K562 (cell line): ENCODE measurements at regions not wholly inside any gene's neighbourhood (a gene's known extent, or its start where the extent isn't known, plus 50 kb on each side); places are given as distances from the start of the nearest gene placed in this dataset.

ENCODE experiments used
- ATAC-seq: fragments of 200-7000 bp; cut with Tn5 transposase; 3 replicates; pipeline ENCODE4 v1.9.1; 2020; ENCODE audit warnings: moderate library complexity
- BruUV-seq: library from RNA; stranded (reverse); fragments of 400-500 nt; replicated peaks from 2 replicates; lab custom pipeline; 2021; lab: Mats Ljungman, UMichigan
- CTCF ChIA-PET: fragments of 300-600 bp; formaldehyde crosslinking; extraction: SDS; loops from one replicate; lab custom pipeline; 2021; ENCODE audit warnings: low intra/inter-chr PET ratio; lab: Yijun Ruan, JAX
- POLR2A ChIA-PET: fragments of 300-600, 350-650 bp; sonication (Branson Sonifier 250); formaldehyde crosslinking; extraction: SDS; loops from one replicate; lab custom pipeline; 2021; ENCODE audit warnings: antibody characterized with exemption, inconsistent platforms; lab: Yijun Ruan, JAX
- DNase-seq, 4 experiments: peaks; one replicate each; pipeline versions ENCODE4 v3.0.0 to v3.0.0-alpha.2; 2011 to 2018; ENCODE audit warnings: low spot score in 3 of 4, mixed read lengths in 3 of 4; ENCODE audit errors: extremely low read depth in 1 of 4
- FAIRE-seq: peaks from 2 replicates; lab custom pipeline; 2011; peaks lifted over from hg19 to GRCh38; lab: Jason Lieb, UNC
- H2AFZ ChIP-seq: 2 replicates; pipeline ENCODE4 v1.6.0; 2011; ENCODE audit warnings: low read depth, low read length, control low read depth, inconsistent platforms
- H3K27ac ChIP-seq: fragments of 200-600 bp; 3 replicates; pipeline ENCODE4 v1.8.0; 2011; ENCODE audit warnings: low read depth, mild to moderate bottlenecking, control low read depth, inconsistent platforms, low read length, moderate library complexity, mixed read lengths; ENCODE audit errors: extremely low read depth
- H3K27me3 ChIP-seq, 2 experiments: fragments of 300-600 bp in 1 of 2; 2 replicates in 1 of 2; 3 replicates in 1 of 2; pipeline versions ENCODE4 v1.6.0 to v1.8.0; 2011; ENCODE audit warnings: inconsistent platforms in 2 of 2, low read length in 2 of 2, mild to moderate bottlenecking in 1 of 2, mixed read lengths in 1 of 2, moderate library complexity in 1 of 2; ENCODE audit not compliant: control insufficient read depth in 2 of 2, insufficient read depth in 2 of 2
- H3K36me3 ChIP-seq: fragments of 300-600 bp; 3 replicates; pipeline ENCODE4 v1.8.0; 2011; ENCODE audit warnings: mild to moderate bottlenecking, low read length, inconsistent platforms; ENCODE audit not compliant: control insufficient read depth, insufficient read depth
- H3K4me1 ChIP-seq, 2 experiments: fragments of 200-600 bp in 1 of 2; replicated peaks in 1 of 2; 2 replicates in 1 of 2; 3 replicates in 1 of 2; pipeline versions ENCODE4 v1.5.1 to v1.8.0; 2011; ENCODE audit warnings: inconsistent platforms in 2 of 2, low read length in 2 of 2, mild to moderate bottlenecking in 1 of 2, mixed read lengths in 1 of 2, moderate library complexity in 1 of 2; ENCODE audit not compliant: control insufficient read depth in 2 of 2, insufficient read depth in 2 of 2
- H3K4me2 ChIP-seq: 2 replicates; pipeline ENCODE4 v1.6.1; 2011; ENCODE audit warnings: low read length, control low read depth, inconsistent platforms, mixed read lengths; ENCODE audit not compliant: insufficient read depth
- H3K4me3 ChIP-seq: fragments of 200-600 bp; sonication (generic), shearing (Covaris generic); 2 replicates; pipeline ENCODE4 v1.5.1; 2016; ENCODE audit warnings: control low read depth, inconsistent platforms
- H3K79me2 ChIP-seq: fragments of 200-600 bp; 3 replicates; pipeline ENCODE4 v1.8.0; 2011; ENCODE audit warnings: low read length, inconsistent platforms; ENCODE audit not compliant: control insufficient read depth, insufficient read depth
- H3K9ac ChIP-seq, 2 experiments: 2 replicates each; pipeline versions ENCODE4 v1.6.0 to v1.6.1; 2011; ENCODE audit warnings: low read depth in 2 of 2, low read length in 2 of 2, control low read depth in 1 of 2, inconsistent platforms in 1 of 2, mild to moderate bottlenecking in 1 of 2, mixed read lengths in 1 of 2; ENCODE audit not compliant: insufficient read depth in 1 of 2
- H3K9me1 ChIP-seq: one replicate; pipeline ENCODE4 v1.6.0; 2011; ENCODE audit warnings: inconsistent platforms, mild to moderate bottlenecking, low read length, moderate library complexity; ENCODE audit not compliant: control insufficient read depth, insufficient read depth
- H3K9me3 ChIP-seq: replicated peaks from 2 replicates; pipeline ENCODE4 v1.5.1; 2011; ENCODE audit warnings: low read depth, low read length, inconsistent platforms; ENCODE audit not compliant: control insufficient read depth, insufficient read depth
- H4K20me1 ChIP-seq: replicated peaks from 2 replicates; pipeline ENCODE4 v1.6.1; 2011; ENCODE audit warnings: low read length, inconsistent platforms, mixed read lengths; ENCODE audit not compliant: control insufficient read depth, insufficient read depth
- ERF ChIP-seq: fragments of 450-650 bp; formaldehyde crosslinking; IDR thresholded peaks from 2 replicates; pipeline ENCODE4 v1.4.0; 2020; ENCODE audit warnings: mild to moderate bottlenecking, mixed read lengths
- EZH2 ChIP-seq: IDR thresholded peaks from 2 replicates; pipeline ENCODE4 v1.6.1; 2012; ENCODE audit warnings: low read depth, mild to moderate bottlenecking, inconsistent platforms, low read length, borderline replicate concordance
- in situ Hi-C: fragments of 300-500 bp; cut with MboI; formaldehyde crosslinking; loops from 4 replicates; pipeline ENCODE4 v1.15.0; 2018; ENCODE audit warnings: inconsistent platforms, mixed read lengths
- intact Hi-C: fragments of 100-400 bp; cut with micrococcal nuclease; formaldehyde crosslinking; loops from 2 replicates; pipeline ENCODE4 v1.14.2; 2022
- TF ChIP-seq, protein P1 (sequence below): fragments of 450-650 bp; IDR thresholded peaks from 2 replicates; pipeline ENCODE4 v1.6.1; 2016; ENCODE audit warnings: low read depth
- TF ChIP-seq, protein P2 (sequence below): fragments of 450-650 bp; IDR thresholded peaks from one replicate; pipeline ENCODE4 v1.6.1; 2018; ENCODE audit warnings: mild to moderate bottlenecking, moderate library complexity; ENCODE audit not compliant: partially characterized antibody
- TF ChIP-seq, protein P3 (sequence below), 3 experiments: fragments of 200-800 bp in 1 of 3; fragments of 250-450 bp in 1 of 3; fragments of 450-650 bp in 1 of 3; sonication (Bioruptor Pico) in 1 of 3; sonication (Bioruptor generic) in 1 of 3; formaldehyde crosslinking in 1 of 3; IDR thresholded peaks; 2 replicates each; pipeline versions ENCODE4 v1.6.1 to v1.8.0; 2016 to 2022; ENCODE audit warnings: mild to moderate bottlenecking in 2 of 3, missing genetic modification characterization in 2 of 3, missing compliant biosample characterization in 1 of 3, moderate library complexity in 1 of 3

DNA sequence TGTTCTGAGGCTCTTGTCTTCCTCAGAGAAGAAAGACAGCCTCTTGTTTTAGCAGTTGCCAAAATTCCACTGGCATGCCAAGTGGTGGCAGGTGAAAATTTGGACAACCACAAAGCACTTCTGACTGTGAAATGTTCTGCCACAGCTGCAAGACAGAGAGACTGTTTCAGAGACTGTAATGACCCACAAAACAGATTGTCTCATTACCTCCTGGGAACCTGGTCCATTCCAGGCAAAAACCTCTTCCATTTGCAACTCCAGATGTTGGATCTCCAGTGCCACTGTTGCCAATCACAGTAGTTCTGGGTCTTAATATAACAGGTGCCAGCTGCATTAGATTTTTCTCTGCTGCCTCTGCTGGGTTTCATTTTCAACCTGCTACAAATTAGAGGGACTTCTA is 911.5 kb downstream of the UQCRFS1 start:
- no peak overlapping the region for H2AFZ ChIP-seq
- H3K4me2 ChIP-seq: no peak overlapping the region
- in situ Hi-C loops: no loop called here
- H3K9ac ChIP-seq: no peak overlapping the region
- no peaks in the 10 kb centered on the region for H3K4me1 ChIP-seq
- intact Hi-C loops: no loop called here
- CTCF ChIA-PET: no interaction called here
- no peaks in the 10 kb centered on the region; a peak in 1 of 5 replicates for H3K27me3 ChIP-seq
- FAIRE-seq (no peak), ATAC-seq (no peak), DNase-seq (no peak)
- H3K9me3 ChIP-seq: no peaks in the 10 kb centered on the region
- H3K36me3 ChIP-seq: no peaks in the 10 kb centered on the region
- H3K27ac ChIP-seq: no peak overlapping the region
- no peaks in the 10 kb centered on the region for H4K20me1 ChIP-seq
- H3K79me2 ChIP-seq: no peaks in the 10 kb centered on the region
- H3K4me3 ChIP-seq: no peak overlapping the region
- H3K9me1 ChIP-seq: no peaks in the 10 kb centered on the region
- POLR2A ChIA-PET: no interaction called here
- no TSS peak for BruUV-seq
- TF ChIP-seq, protein P1, sequence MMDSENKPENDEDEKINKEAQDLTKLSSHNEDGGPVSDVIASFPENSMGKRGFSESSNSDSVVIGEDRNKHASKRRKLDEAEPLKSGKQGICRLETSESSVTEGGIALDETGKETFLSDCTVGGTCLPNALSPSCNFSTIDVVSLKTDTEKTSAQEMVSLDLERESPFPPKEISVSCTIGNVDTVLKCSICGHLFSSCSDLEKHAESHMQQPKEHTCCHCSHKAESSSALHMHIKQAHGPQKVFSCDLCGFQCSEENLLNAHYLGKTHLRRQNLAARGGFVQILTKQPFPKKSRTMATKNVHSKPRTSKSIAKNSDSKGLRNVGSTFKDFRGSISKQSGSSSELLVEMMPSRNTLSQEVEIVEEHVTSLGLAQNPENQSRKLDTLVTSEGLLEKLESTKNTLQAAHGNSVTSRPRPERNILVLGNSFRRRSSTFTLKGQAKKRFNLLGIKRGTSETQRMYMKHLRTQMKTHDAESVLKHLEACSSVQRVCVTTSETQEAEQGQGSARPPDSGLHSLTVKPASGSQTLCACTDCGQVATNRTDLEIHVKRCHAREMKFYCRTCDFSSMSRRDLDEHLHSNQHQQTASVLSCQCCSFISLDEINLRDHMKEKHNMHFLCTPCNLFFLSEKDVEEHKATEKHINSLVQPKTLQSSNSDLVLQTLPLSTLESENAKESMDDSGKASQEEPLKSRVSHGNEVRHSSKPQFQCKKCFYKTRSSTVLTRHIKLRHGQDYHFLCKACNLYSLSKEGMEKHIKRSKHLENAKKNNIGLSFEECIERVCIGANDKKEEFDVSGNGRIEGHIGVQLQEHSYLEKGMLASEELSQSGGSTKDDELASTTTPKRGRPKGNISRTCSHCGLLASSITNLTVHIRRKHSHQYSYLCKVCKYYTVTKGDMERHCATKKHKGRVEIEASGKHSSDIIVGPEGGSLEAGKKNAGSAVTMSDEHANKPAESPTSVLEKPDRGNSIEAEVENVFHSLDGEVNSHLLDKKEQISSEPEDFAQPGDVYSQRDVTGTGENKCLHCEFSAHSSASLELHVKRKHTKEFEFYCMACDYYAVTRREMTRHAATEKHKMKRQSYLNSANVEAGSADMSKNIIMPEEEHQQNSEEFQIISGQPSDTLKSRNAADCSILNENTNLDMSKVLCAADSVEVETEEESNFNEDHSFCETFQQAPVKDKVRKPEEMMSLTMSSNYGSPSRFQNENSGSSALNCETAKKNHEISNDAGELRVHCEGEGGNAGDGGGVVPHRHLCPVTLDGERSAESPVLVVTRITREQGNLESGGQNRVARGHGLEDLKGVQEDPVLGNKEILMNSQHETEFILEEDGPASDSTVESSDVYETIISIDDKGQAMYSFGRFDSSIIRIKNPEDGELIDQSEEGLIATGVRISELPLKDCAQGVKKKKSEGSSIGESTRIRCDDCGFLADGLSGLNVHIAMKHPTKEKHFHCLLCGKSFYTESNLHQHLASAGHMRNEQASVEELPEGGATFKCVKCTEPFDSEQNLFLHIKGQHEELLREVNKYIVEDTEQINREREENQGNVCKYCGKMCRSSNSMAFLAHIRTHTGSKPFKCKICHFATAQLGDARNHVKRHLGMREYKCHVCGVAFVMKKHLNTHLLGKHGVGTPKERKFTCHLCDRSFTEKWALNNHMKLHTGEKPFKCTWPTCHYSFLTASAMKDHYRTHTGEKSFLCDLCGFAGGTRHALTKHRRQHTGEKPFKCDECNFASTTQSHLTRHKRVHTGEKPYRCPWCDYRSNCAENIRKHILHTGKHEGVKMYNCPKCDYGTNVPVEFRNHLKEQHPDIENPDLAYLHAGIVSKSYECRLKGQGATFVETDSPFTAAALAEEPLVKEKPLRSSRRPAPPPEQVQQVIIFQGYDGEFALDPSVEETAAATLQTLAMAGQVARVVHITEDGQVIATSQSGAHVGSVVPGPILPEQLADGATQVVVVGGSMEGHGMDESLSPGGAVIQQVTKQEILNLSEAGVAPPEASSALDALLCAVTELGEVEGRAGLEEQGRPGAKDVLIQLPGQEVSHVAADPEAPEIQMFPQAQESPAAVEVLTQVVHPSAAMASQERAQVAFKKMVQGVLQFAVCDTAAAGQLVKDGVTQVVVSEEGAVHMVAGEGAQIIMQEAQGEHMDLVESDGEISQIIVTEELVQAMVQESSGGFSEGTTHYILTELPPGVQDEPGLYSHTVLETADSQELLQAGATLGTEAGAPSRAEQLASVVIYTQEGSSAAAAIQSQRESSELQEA: no peak
- TF ChIP-seq ERF (CRISPR knock-in tag): no peak
- TF ChIP-seq, protein P2, sequence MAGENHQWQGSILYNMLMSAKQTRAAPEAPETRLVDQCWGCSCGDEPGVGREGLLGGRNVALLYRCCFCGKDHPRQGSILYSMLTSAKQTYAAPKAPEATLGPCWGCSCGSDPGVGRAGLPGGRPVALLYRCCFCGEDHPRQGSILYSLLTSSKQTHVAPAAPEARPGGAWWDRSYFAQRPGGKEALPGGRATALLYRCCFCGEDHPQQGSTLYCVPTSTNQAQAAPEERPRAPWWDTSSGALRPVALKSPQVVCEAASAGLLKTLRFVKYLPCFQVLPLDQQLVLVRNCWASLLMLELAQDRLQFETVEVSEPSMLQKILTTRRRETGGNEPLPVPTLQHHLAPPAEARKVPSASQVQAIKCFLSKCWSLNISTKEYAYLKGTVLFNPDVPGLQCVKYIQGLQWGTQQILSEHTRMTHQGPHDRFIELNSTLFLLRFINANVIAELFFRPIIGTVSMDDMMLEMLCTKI: no peak
- TF ChIP-seq EZH2: no peak
- TF ChIP-seq, protein P3, sequence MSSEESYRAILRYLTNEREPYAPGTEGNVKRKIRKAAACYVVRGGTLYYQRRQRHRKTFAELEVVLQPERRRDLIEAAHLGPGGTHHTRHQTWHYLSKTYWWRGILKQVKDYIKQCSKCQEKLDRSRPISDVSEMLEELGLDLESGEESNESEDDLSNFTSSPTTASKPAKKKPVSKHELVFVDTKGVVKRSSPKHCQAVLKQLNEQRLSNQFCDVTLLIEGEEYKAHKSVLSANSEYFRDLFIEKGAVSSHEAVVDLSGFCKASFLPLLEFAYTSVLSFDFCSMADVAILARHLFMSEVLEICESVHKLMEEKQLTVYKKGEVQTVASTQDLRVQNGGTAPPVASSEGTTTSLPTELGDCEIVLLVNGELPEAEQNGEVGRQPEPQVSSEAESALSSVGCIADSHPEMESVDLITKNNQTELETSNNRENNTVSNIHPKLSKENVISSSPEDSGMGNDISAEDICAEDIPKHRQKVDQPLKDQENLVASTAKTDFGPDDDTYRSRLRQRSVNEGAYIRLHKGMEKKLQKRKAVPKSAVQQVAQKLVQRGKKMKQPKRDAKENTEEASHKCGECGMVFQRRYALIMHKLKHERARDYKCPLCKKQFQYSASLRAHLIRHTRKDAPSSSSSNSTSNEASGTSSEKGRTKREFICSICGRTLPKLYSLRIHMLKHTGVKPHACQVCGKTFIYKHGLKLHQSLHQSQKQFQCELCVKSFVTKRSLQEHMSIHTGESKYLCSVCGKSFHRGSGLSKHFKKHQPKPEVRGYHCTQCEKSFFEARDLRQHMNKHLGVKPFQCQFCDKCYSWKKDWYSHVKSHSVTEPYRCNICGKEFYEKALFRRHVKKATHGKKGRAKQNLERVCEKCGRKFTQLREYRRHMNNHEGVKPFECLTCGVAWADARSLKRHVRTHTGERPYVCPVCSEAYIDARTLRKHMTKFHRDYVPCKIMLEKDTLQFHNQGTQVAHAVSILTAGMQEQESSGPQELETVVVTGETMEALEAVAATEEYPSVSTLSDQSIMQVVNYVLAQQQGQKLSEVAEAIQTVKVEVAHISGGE (CRISPR knock-in tag; IDR thresholded peaks at IDR 0.05): no peak
